ENCODE measurements at regions not wholly inside any gene's neighbourhood (a gene's known extent, or its start where the extent isn't known, plus 50 kb on each side); places are given as distances from the start of the nearest gene placed in this dataset.

DNA sequence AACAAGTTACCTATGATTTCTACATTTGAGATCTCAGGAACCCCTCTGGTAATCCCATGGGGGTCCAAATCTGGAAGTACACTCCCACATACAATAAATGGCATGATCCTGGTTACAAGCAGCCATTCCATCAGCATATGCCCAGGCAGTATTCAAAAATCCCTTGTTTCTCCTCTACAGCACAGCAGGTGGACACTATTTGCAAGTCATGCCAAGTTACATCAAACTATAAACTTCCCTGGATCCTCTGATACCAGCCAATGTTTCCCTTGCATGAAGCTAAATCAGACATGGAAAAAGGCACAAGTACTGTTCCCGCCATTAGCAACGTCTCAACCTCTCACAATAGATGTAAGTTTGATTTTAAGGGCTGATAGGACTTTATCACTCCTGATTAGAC is 134.5 kb upstream of the PRSS16 start:
- DNase-seq (no peak), FAIRE-seq (no peak)
- no peaks in the 10 kb centered on the region for H3K9me3 ChIP-seq (ENCODE audit: control insufficient read depth in 2 of 3, insufficient read depth in 1 of 3, low read length in 3 of 3)
- H3K27ac ChIP-seq (ENCODE audit: low read depth in 2 of 2, low read length in 2 of 2), result no peak overlapping the region
- no peaks in the 10 kb centered on the region for H3K4me1 ChIP-seq (ENCODE audit: control insufficient read depth in 2 of 3, insufficient read depth in 2 of 3, low read depth in 1 of 3, low read length in 3 of 3)
- no peaks in the 10 kb centered on the region for H3K36me3 ChIP-seq (ENCODE audit: control insufficient read depth in 2 of 3, insufficient read depth in 3 of 3, low read length in 3 of 3)
- intact Hi-C loops (cut with DNase I), result no loop called here
- no peak overlapping the region for H3K9ac ChIP-seq (ENCODE audit: low read length in 3 of 3)
- H3K4me3 ChIP-seq (ENCODE audit: low read length in 3 of 3), result no peak overlapping the region
- no peaks in the 10 kb centered on the region for H3K27me3 ChIP-seq (ENCODE audit: control insufficient read depth, insufficient read depth, low read length)
- TF ChIP-seq, protein P1, sequence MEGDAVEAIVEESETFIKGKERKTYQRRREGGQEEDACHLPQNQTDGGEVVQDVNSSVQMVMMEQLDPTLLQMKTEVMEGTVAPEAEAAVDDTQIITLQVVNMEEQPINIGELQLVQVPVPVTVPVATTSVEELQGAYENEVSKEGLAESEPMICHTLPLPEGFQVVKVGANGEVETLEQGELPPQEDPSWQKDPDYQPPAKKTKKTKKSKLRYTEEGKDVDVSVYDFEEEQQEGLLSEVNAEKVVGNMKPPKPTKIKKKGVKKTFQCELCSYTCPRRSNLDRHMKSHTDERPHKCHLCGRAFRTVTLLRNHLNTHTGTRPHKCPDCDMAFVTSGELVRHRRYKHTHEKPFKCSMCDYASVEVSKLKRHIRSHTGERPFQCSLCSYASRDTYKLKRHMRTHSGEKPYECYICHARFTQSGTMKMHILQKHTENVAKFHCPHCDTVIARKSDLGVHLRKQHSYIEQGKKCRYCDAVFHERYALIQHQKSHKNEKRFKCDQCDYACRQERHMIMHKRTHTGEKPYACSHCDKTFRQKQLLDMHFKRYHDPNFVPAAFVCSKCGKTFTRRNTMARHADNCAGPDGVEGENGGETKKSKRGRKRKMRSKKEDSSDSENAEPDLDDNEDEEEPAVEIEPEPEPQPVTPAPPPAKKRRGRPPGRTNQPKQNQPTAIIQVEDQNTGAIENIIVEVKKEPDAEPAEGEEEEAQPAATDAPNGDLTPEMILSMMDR (IDR thresholded peaks at IDR 0.05; ENCODE audit: borderline replicate concordance, extremely low read depth, insufficient read depth), result no peak

DNA sequence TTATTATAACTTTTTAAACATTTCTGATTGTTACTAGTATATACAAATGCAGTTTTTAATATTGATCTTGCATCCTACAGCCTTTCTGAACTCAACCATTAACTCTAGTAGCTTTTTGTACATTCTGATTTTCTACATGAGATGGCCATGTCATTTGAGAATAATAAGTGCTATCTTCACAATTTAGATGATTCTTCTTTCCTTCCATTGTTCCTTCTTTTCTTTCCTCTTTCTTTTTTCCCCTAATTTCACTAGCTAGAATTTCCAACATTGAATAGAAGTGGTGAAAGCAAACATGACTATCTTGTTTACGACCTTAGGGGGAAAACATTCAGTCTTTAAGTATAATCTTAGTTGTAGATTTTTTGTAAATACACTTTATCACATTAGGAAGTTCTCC is 128.2 kb upstream of the PRSS16 start:
- DNase-seq (no peak), FAIRE-seq (no peak)
- H3K4me1 ChIP-seq (ENCODE audit: control insufficient read depth in 2 of 3, insufficient read depth in 2 of 3, low read depth in 1 of 3, low read length in 3 of 3), result no peaks in the 10 kb centered on the region
- TF ChIP-seq, protein P1 (IDR thresholded peaks at IDR 0.05; ENCODE audit: borderline replicate concordance, extremely low read depth, insufficient read depth), result no peak
- H3K36me3 ChIP-seq (ENCODE audit: control insufficient read depth in 2 of 3, insufficient read depth in 3 of 3, low read length in 3 of 3), result no peaks in the 10 kb centered on the region
- H3K27ac ChIP-seq (ENCODE audit: low read depth in 2 of 2, low read length in 2 of 2), result no peak overlapping the region
- H3K9ac ChIP-seq (ENCODE audit: low read length in 3 of 3), result no peak overlapping the region
- H3K27me3 ChIP-seq (ENCODE audit: control insufficient read depth, insufficient read depth, low read length), result no peaks in the 10 kb centered on the region
- no peak overlapping the region for H3K4me3 ChIP-seq (ENCODE audit: low read length in 3 of 3)
- no peaks in the 10 kb centered on the region for H3K9me3 ChIP-seq (ENCODE audit: control insufficient read depth in 2 of 3, insufficient read depth in 1 of 3, low read length in 3 of 3)
- intact Hi-C loops (cut with DNase I), result no loop called here

DNA sequence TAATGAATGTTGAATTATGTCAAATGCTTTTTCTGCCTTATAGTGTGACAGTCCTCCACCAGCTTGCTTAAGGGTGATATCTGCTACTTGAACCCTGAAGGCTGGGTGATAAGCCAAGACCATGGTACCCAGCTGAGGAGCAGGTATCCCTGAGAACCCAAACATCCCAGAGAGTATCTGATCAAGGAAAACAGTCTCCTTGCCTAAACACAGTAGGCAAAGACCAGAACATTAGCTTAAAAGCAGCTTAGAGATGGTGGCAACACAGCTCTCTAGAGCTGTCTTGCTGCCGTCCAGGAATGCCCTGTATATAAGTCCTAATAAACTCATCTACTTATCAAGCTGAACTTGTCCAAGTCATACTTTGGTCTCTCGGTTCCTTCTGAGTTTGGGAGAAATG is 127.7 kb upstream of the PRSS16 start:
- H3K9me3 ChIP-seq (ENCODE audit: control insufficient read depth in 2 of 3, insufficient read depth in 1 of 3, low read length in 3 of 3), result no peaks in the 10 kb centered on the region
- FAIRE-seq (no peak), DNase-seq (no peak)
- no peaks in the 10 kb centered on the region for H3K4me1 ChIP-seq (ENCODE audit: control insufficient read depth in 2 of 3, insufficient read depth in 2 of 3, low read depth in 1 of 3, low read length in 3 of 3)
- H3K27ac ChIP-seq (ENCODE audit: low read depth in 2 of 2, low read length in 2 of 2), result no peak overlapping the region
- TF ChIP-seq, protein P1 (IDR thresholded peaks at IDR 0.05; ENCODE audit: borderline replicate concordance, extremely low read depth, insufficient read depth), result no peak
- intact Hi-C loops (cut with DNase I), result no loop called here
- no peak overlapping the region for H3K4me3 ChIP-seq (ENCODE audit: low read length in 3 of 3)
- no peaks in the 10 kb centered on the region for H3K27me3 ChIP-seq (ENCODE audit: control insufficient read depth, insufficient read depth, low read length)
- no peaks in the 10 kb centered on the region for H3K36me3 ChIP-seq (ENCODE audit: control insufficient read depth in 2 of 3, insufficient read depth in 3 of 3, low read length in 3 of 3)
- no peak overlapping the region for H3K9ac ChIP-seq (ENCODE audit: low read length in 3 of 3)

DNA sequence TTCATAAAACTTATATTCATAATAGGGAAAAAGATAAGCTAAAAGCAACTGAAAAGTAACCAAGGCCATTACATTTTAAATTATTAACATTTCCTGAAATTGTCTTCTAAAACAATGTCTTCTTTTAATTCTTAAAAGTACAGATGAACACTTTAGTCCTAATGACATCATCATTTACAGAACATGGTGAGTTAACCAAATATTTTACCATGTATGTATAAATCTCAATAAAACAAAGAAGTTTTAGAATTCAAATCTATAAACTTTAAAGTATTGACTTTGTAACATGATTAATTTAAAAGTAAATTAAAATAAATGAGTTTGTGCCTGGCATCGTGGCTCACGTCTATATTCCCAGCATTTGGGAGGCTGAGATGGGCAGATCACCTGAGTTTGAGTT is 125.9 kb upstream of the PRSS16 start:
- H3K36me3 ChIP-seq (ENCODE audit: control insufficient read depth in 2 of 3, insufficient read depth in 3 of 3, low read length in 3 of 3), result no peaks in the 10 kb centered on the region
- TF ChIP-seq, protein P1 (IDR thresholded peaks at IDR 0.05; ENCODE audit: borderline replicate concordance, extremely low read depth, insufficient read depth), result no peak
- no peak overlapping the region for H3K9ac ChIP-seq (ENCODE audit: low read length in 3 of 3)
- DNase-seq (no peak), FAIRE-seq (no peak)
- no peaks in the 10 kb centered on the region for H3K27me3 ChIP-seq (ENCODE audit: control insufficient read depth, insufficient read depth, low read length)
- H3K4me3 ChIP-seq (ENCODE audit: low read length in 3 of 3), result no peak overlapping the region
- no peaks in the 10 kb centered on the region for H3K4me1 ChIP-seq (ENCODE audit: control insufficient read depth in 2 of 3, insufficient read depth in 2 of 3, low read depth in 1 of 3, low read length in 3 of 3)
- no peak overlapping the region for H3K27ac ChIP-seq (ENCODE audit: low read depth in 2 of 2, low read length in 2 of 2)
- intact Hi-C loops (cut with DNase I), result no loop called here
- H3K9me3 ChIP-seq (ENCODE audit: control insufficient read depth in 2 of 3, insufficient read depth in 1 of 3, low read length in 3 of 3), result no peaks in the 10 kb centered on the region
